AML-193 (cell line): ENCODE measurements at regions not wholly inside any gene's neighbourhood (a gene's known extent, or its start where the extent isn't known, plus 50 kb on each side); places are given as distances from the start of the nearest gene placed in this dataset.

ENCODE experiments used
- DNase-seq, 2 experiments: peaks; one replicate each; lab custom pipeline; 2025; lab: John Stamatoyannopoulos, UW

GRCh38 chr1:10848109-10848684 is 51.8 kb upstream of the CASZ1 start:
- DNase-seq: no peak

DNA sequence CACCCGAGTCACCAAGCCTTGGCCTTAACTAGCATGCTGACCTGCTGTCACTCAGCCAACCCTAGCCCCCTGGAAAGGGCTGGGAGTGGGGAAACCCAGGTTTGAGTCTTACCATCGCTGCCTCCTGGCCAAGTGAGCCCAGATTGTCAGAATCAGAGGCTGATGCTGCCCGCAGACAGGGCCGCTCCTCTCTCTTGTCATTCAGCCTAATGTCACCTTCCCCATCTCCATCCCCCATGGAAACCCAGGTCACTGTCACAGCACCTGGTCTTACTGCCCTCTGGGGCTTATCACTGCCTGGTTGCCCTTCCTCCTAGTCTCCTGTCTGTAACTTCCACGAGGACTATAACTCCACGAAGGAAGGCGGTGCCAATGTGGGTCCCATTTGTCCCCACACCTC is 53.6 kb upstream of the CASZ1 start:
- no peak for DNase-seq

DNA sequence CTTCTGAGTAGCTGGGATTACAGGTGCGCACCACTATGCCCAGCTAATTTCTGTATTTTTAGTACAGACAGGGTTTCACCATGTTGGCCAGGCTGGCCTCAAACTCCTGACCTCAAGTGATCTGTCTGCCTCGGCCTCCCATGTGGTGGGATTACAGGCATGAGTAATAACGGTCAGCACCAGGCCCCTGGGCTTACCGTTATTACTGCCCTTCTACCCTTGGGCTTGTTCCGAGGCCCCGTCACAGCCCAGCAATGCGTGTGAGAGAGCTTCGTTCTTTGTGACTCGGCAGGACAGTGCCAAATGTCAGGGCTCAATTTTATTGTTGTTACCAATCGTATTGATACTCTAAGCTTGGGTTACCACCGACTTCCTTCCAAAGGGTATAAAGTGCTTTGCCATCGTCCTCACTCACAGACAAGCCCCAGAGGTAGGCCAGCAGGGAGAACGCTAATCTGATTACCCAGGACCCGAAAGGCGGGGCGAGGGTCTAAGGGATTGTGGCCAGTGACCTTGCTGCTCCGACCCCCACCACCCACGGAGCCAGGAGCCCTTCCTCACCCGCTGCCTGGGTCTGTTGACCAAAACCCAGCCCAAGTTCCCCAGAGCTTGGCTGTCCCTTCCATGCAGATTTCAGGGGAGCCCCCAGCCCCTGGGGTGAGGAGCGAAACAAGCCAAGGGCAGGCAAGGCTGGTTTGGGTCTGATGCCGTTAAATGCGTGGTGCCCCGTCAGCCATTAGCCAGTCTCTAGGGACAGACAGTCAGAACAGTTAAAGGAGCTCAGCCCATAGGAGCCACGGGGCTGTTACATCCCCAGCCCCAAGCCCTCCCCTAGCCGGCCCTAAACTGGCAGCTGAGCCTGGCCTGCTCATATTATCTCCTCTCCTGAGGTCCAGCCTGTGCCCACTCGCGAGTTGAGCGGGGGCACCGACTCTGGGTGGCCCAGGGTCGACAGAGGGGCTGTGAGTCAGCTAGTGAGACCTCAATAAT is 54.9 kb upstream of the CASZ1 start:
- DNase-seq: no peak

DNA sequence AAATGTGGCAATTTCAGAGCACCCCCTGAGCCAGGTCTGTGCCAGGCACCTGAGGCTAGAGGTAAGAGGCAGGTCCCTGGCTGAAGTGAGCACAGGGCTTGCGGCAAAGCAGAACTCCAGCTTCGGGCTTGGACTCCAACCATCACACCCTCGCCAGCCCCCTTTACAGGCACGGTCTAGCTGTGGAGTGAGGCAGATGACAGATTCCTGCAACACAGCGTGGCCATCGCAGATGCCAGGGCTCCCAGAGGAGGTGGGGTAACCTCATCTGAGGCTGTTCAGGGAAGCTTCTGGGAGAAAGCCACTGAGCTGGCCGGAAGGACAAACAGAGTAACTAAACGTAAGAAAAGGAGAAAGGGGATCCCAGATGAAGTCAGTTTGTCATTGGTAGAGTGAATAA is 55.6 kb upstream of the CASZ1 start:
- no peak for DNase-seq

GRCh38 chr1:10852486-10852885 is 56.0 kb upstream of the CASZ1 start:
- DNase-seq: no peak

DNA sequence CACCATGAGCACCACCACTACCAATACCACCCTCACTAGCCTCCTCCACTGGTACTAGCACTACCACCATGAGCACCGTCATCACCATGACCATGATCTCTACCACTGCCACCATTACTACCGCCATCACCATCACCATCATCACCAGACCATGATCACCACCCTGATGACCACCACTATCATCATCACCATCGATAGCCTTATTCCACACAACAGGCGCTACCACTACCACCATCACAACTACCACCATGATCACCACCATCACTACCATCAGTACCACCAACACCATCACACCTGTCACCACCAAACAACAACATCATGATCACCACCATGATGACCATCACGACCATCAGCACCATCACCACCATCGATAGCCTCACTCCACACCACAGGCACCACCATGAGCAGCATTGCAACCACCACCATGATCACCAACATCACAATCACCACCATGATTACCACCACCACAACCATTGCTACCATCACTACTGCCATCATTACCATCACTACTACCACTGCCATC is 56.6 kb upstream of the CASZ1 start:
- no peak for DNase-seq

GRCh38 chr1:10853701-10854100 is 57.3 kb upstream of the CASZ1 start:
- DNase-seq: no peak

- DNase-seq: no peak
Observed at GRCh38 chr1:10854856-10855459, 58.5 kb upstream of the CASZ1 start.

- DNase-seq: no peak
Observed at GRCh38 chr1:10856176-10856683, 59.8 kb upstream of the CASZ1 start.

DNA sequence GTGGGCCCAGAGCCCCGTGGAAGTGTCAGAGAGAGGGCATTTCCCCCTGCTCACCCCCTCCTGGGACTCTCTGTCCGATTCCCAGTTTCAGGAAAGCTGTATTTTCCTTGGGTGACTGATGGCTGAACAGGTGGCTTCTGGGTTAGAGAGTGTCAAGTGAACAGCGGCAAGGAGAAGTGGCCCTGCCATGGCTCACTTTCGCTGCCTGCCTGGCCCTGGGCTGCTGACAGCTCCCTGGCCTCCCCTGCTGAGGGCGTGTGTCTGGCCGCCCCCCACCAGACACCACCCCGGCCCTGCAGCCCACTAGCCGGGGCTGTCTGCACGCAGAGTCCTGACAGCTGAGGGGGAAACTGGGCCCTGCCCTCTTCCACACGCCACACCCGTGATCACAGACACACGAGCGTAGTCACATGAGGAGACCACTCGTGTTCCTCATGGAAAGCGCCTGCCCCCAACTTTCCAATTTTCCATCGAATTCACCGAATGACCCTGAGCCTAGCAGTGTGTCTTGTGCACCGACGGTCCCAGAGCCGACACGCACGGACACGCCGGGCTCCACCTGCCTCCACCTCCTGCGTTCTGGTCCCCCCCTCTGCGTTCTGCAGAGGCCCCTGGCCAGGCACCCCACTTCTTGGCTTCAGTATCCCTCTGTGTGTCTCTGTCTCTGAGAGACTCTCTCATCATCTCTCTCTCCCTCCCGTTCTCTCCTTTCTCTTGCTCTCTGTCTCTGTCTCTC is 60.6 kb upstream of the CASZ1 start:
- DNase-seq: no peak

- no peak for DNase-seq
Observed at GRCh38 chr1:10857687-10858086, 61.2 kb upstream of the CASZ1 start.

DNA sequence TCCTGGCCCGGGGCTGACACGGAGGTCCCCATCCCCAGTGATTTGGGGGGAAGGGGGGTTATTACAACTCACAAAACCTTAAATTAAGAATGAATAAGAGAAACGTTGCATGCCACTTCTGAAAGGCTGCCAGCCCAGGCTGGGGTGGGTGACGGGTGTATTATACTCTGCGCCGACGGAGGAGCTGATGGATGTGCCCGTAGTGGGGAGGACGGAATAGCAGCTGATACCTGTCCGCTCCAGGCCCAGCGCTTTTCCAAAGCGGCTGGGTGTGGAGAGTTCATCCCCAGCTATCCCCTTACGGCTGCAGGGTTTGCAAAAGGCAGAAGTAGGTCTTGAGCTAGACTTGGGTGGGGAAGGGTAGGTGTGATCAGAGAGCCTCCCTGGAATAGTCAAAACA is 63.8 kb upstream of the CASZ1 start:
- no peak for DNase-seq

GRCh38 chr1:10860682-10861081 is 64.2 kb upstream of the CASZ1 start:
- DNase-seq: no peak

GRCh38 chr1:10861822-10862221 is 65.4 kb upstream of the CASZ1 start:
- no peak for DNase-seq

- DNase-seq: no peak
Observed at GRCh38 chr1:10862743-10863335, 66.4 kb upstream of the CASZ1 start.

DNA sequence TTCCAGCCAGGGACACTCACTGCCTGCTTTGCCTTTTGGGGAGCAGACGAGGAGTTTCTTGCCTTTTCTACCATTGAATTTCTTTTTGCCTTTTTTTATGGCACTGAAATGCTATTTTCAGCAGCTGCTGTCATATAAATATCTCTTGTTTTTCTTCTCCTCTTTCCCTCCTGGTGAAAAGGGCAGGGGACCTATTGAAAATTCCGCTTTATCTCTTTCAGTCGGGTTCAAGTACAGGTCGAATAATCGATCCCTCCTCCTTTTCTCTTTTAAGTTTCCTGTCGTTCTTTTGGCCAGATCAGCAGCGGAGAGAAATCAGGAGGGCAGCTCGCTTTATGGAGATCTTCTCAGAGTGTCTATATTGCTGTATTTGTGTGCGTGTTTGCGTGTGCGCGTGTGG is 67.4 kb upstream of the CASZ1 start:
- DNase-seq: no peak

DNA sequence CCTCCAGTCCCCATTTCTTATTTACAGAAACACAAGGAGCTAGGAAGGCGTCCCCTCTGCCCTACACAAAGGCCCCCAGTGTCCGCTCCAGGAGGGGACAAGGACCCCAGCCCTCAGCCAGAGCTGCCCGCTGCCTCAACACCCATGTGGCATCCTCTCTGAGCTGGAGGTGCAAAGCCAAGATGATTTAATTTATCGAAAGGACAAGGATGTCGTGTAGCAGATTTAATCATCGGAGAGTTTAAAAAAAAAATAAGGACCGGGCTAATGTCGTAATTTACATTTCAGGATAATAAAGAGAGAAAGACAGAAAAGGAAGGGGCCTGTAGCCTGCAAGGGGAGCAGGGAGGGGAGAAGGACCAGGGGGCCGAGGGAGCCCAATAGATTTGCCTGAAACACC is 68.3 kb upstream of the CASZ1 start:
- DNase-seq: no peak

DNA sequence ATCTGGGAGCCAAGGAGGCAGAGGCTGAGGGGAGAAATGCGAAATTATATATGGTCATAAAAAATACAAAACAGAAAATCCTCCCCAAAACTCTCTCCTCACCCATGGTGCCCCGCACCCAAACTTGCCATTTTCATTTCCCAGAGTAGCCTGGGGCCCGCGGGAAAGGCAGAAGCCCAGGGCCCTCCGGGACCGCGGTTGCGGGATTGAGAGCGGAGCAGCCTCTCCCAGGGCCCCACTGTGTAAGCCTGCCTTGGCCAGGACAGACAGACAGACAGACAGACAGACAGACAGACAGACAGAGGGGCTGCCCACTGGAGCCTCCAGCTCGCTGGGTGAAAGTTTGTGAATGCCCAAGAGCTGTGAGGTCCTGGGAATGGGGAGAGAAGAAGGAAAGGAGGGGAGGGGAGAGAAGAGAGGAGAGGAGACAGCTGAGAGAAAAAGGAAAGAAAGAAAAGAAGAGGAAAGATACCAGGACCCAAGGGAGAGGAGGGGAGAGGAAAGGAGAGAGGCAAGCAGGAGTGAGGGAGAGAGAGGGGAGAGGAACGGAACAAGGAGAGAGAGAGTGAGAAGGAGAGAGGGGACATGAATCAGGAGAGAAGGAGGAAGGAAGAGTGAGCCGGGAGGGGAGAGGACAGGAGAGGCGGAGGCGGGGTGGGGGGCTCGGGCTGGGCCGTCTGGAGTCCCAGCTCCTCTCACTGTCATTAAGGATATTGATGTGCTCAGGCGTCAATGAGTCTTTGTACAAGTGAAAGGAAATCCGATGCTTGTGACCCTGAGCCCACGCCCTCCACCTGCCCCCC is 69.3 kb upstream of the CASZ1 start:
- no peak for DNase-seq

DNA sequence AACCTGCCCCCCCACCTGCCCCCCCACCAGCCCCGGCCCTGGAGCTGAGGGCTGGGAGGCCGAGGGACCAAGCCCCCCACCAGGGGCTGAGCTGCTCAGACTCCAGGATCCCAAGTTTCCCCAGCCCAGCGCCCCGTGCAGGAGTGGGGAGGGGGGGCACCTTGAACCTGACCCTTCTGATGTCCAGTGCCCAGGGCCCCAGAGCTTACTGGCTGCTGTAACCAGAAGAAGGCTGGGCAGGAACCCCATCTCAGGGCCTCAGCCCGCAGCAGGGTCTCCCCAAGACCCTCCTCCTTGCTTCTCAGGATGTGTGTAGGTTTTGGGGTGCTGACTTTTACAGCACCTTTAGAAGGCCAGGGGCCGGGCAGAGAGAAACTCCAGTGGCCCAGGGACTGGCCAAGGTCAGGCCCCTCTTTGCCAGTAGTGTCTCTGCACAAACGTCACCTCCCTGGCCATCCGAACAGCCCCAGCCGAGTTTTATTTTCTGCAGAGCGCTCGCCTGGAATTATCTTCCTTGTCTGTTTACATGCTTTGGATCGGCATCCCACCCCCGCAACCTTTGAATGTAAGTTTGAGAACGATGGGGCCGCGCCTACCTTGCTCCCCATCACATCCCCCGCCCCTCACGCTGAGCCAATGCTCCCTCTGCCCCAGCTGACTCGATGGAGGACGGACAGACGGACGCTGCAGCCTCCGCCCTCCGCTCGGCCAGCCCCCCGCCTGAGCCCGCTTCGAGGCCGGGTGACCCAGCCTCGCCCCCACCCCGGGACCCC is 70.1 kb upstream of the CASZ1 start:
- no peak for DNase-seq

- peak; percentile 17 to 21 for DNase-seq
Observed at GRCh38 chr1:10867138-10867721, 70.8 kb upstream of the CASZ1 start.
